Endothelial cell (in vitro differentiated cells): ENCODE measurements at regions not wholly inside any gene's neighbourhood (a gene's known extent, or its start where the extent isn't known, plus 50 kb on each side); places are given as distances from the start of the nearest gene placed in this dataset.

Experiments used
- DNase-seq: peaks from one replicate; pipeline ENCODE4 v3.0.0; 2021; ENCODE audit warnings: low spot score
- H3K27ac Mint-ChIP-seq: one replicate; pipeline ENCODE4 v1.8.0; 2021; ENCODE audit warnings: mixed read lengths, inconsistent platforms; ENCODE audit not compliant: unreplicated experiment
- H3K27me3 Mint-ChIP-seq: one replicate; pipeline ENCODE4 v1.8.0; 2021; ENCODE audit warnings: mild to moderate bottlenecking, moderate library complexity, mixed read lengths, inconsistent platforms; ENCODE audit not compliant: unreplicated experiment
- H3K36me3 Mint-ChIP-seq: one replicate; pipeline ENCODE4 v1.8.0; 2021; ENCODE audit warnings: mild to moderate bottlenecking, low read depth, mixed read lengths, inconsistent platforms; ENCODE audit not compliant: unreplicated experiment
- H3K4me1 Mint-ChIP-seq: one replicate; pipeline ENCODE4 v1.8.0; 2021; ENCODE audit warnings: mild to moderate bottlenecking, mixed read lengths, inconsistent platforms; ENCODE audit not compliant: unreplicated experiment
- H3K4me3 Mint-ChIP-seq: one replicate; pipeline ENCODE4 v1.8.0; 2021; ENCODE audit warnings: mild to moderate bottlenecking, mixed read lengths, inconsistent platforms; ENCODE audit not compliant: unreplicated experiment
- H3K9me3 Mint-ChIP-seq: one replicate; pipeline ENCODE4 v1.8.0; 2021; ENCODE audit warnings: mixed read lengths, inconsistent platforms; ENCODE audit not compliant: unreplicated experiment
- CTCF ChIP-seq: fragments of 200-600 bp; sonication (generic); IDR thresholded peaks from one replicate; pipeline ENCODE4 v1.5.0; 2021; ENCODE audit warnings: antibody characterized with exemption; ENCODE audit not compliant: unreplicated experiment

- DNase-seq = no peak
- Mint-ChIP-seq H3K36me3 (peaks cover 9% of the 10 kb centered on the region), H3K27me3 (peaks cover 14% of the 10 kb centered on the region), H3K27ac (no peak overlapping the region), H3K4me3 (no peak overlapping the region), H3K4me1 (peaks cover 25% of the 10 kb centered on the region), H3K9me3 (no peaks in the 10 kb centered on the region)
- TF ChIP-seq CTCF = no peak
Measured at GRCh38 chr1:38114241-38115026, 67.8 kb upstream of the POU3F1 start.

GRCh38 chr1:38113159-38113666, 66.6 kb upstream of the POU3F1 start:
- no peak overlapping the region for H3K27ac Mint-ChIP-seq
- peaks cover 11% of the 10 kb centered on the region for H3K27me3 Mint-ChIP-seq
- H3K36me3 Mint-ChIP-seq = peaks cover 9% of the 10 kb centered on the region
- peaks cover 21% of the 10 kb centered on the region for H3K4me1 Mint-ChIP-seq
- H3K9me3 Mint-ChIP-seq = no peaks in the 10 kb centered on the region
- no peak for DNase-seq
- no peak overlapping the region for H3K4me3 Mint-ChIP-seq
- no peak for TF ChIP-seq CTCF

GRCh38 chr1:38111589-38111988, 65.0 kb upstream of the POU3F1 start:
- TF ChIP-seq CTCF = no peak
- H3K9me3 Mint-ChIP-seq = no peaks in the 10 kb centered on the region

GRCh38 chr1:38105267-38105666, 58.7 kb upstream of the POU3F1 start:
- Mint-ChIP-seq H3K4me3 (no peak overlapping the region), H3K27ac (no peak overlapping the region), H3K4me1 (no peaks in the 10 kb centered on the region), H3K36me3 (peaks cover 13% of the 10 kb centered on the region), H3K27me3 (peaks cover 3% of the 10 kb centered on the region), H3K9me3 (no peaks in the 10 kb centered on the region)
- DNase-seq = no peak
- no peak for TF ChIP-seq CTCF

More at GRCh38 chr1:38111589-38111988, 65.0 kb upstream of the POU3F1 start:
- Mint-ChIP-seq H3K27me3 (peaks cover 11% of the 10 kb centered on the region), H3K27ac (no peak overlapping the region), H3K4me3 (no peak overlapping the region), H3K36me3 (peaks cover 13% of the 10 kb centered on the region), H3K4me1 (peaks cover 21% of the 10 kb centered on the region)
- DNase-seq = no peak

- no peak overlapping the region for H3K4me3 Mint-ChIP-seq
Measured at GRCh38 chr1:38102636-38103035, 56.0 kb upstream of the POU3F1 start.

More at GRCh38 chr1:38102636-38103035, 56.0 kb upstream of the POU3F1 start:
- H3K36me3 Mint-ChIP-seq = peaks cover 13% of the 10 kb centered on the region
- H3K27ac Mint-ChIP-seq = no peak overlapping the region
- no peaks in the 10 kb centered on the region for H3K9me3 Mint-ChIP-seq
- no peak for DNase-seq
- H3K27me3 Mint-ChIP-seq = peaks cover 3% of the 10 kb centered on the region
- no peak for TF ChIP-seq CTCF
- H3K4me1 Mint-ChIP-seq = no peaks in the 10 kb centered on the region
